OCI-LY3 (cell line): ENCODE measurements at regions not wholly inside any gene's neighbourhood (a gene's known extent, or its start where the extent isn't known, plus 50 kb on each side); places are given as distances from the start of the nearest gene placed in this dataset.

Experiments
- CTCF ChIP-seq: fragments of 200-600, 300-600 bp; sonication (generic); IDR thresholded peaks from 2 replicates; pipeline ENCODE4 v1.5.1; 2014; ENCODE audit warnings: antibody characterized with exemption, low read length, low read depth
- EZH2phosphoT487 ChIP-seq: fragments of 200-600 bp; shearing (Covaris generic); IDR thresholded peaks from 2 replicates; pipeline ENCODE4 v1.6.1; 2018; ENCODE audit warnings: antibody characterized with exemption, mixed run types, low read depth

- TF ChIP-seq EZH2phosphoT487 (no peak), CTCF (no peak)
Observed at GRCh38 chr1:238409191-238409850, 518.6 kb upstream of the ZP4 start.
